Upper lobe of right lung (tissue), 1 donor: ENCODE measurements at regions not wholly inside any gene's neighbourhood (a gene's known extent, or its start where the extent isn't known, plus 50 kb on each side); places are given as distances from the start of the nearest gene placed in this dataset.

Experiments
- ATAC-seq: fragments of 200-7000 bp; cut with Tn5 transposase; one replicate; pipeline ENCODE4 v1.9.1; 2020; ENCODE audit warnings: mild to moderate bottlenecking, moderate library complexity
- DNase-seq: peaks from one replicate; pipeline ENCODE4 v3.0.0-alpha.2; 2020
- H3K27ac ChIP-seq: fragments of 200-600 bp; one replicate; pipeline ENCODE4 v1.8.0; 2022
- H3K27me3 ChIP-seq: fragments of 200-600 bp; one replicate; pipeline ENCODE4 v1.8.0; 2022; ENCODE audit warnings: mild to moderate bottlenecking
- H3K36me3 ChIP-seq: fragments of 200-600 bp; one replicate; pipeline ENCODE4 v1.8.0; 2022
- H3K4me1 ChIP-seq: fragments of 200-600 bp; one replicate; pipeline ENCODE4 v1.8.0; 2022
- H3K4me3 ChIP-seq: fragments of 200-600 bp; one replicate; pipeline ENCODE4 v1.8.0; 2022; ENCODE audit warnings: mild to moderate bottlenecking
- H3K9me3 ChIP-seq: fragments of 200-600 bp; one replicate; pipeline ENCODE4 v1.8.0; 2022
- CTCF ChIP-seq: fragments of 200-600 bp; IDR thresholded peaks from one replicate; pipeline ENCODE4 v1.8.0; 2022; ENCODE audit warnings: antibody characterized with exemption
- intact Hi-C: fragments of 100-400 bp; cut with DNase I; formaldehyde crosslinking; loops from one replicate; pipeline ENCODE4 v1.11.0; 2022
- donor health status: DM: no; HTN: yes; CAD: no; lungs with severe emphysema.

- TF ChIP-seq CTCF: no peak
- Histone ChIP-seq H3K27ac (no peak overlapping the region), H3K4me3 (no peak overlapping the region), H3K4me1 (no peaks in the 10 kb centered on the region), H3K9me3 (peaks cover 1% of the 10 kb centered on the region), H3K36me3 (no peaks in the 10 kb centered on the region), H3K27me3 (no peaks in the 10 kb centered on the region)
- DNase-seq (peak; percentile 32), ATAC-seq (no peak)
- intact Hi-C loops: no loop called here
Observed at GRCh38 chr11:70916351-70916750, 336.0 kb downstream of the SHANK2 start.

- H3K4me3 ChIP-seq: no peak overlapping the region
- no peak for TF ChIP-seq CTCF
- no peaks in the 10 kb centered on the region for H3K27me3 ChIP-seq
- DNase-seq (peak; percentile 0), ATAC-seq (no peak)
- H3K27ac ChIP-seq: no peak overlapping the region
- no peaks in the 10 kb centered on the region for H3K36me3 ChIP-seq
- peaks cover 12% of the 10 kb centered on the region for H3K9me3 ChIP-seq
- intact Hi-C loops: no loop called here
- no peaks in the 10 kb centered on the region for H3K4me1 ChIP-seq
Observed at GRCh38 chr11:70918242-70918641, 334.1 kb downstream of the SHANK2 start.

GRCh38 chr11:70921804-70922203, 330.6 kb downstream of the SHANK2 start:
- H3K4me3 ChIP-seq: no peak overlapping the region
- H3K4me1 ChIP-seq: no peaks in the 10 kb centered on the region
- TF ChIP-seq CTCF: no peak
- DNase-seq (no peak), ATAC-seq (no peak)
- H3K27ac ChIP-seq: no peak overlapping the region
- H3K9me3 ChIP-seq: peaks cover 12% of the 10 kb centered on the region
- H3K27me3 ChIP-seq: no peaks in the 10 kb centered on the region
- intact Hi-C loops: no loop called here
- no peaks in the 10 kb centered on the region for H3K36me3 ChIP-seq

GRCh38 chr11:70924108-70924507, 328.3 kb downstream of the SHANK2 start:
- no peak overlapping the region for H3K4me3 ChIP-seq
- H3K27me3 ChIP-seq: no peaks in the 10 kb centered on the region
- no peak for DNase-seq
- intact Hi-C loops: no loop called here
- H3K9me3 ChIP-seq: peaks cover 12% of the 10 kb centered on the region
- H3K4me1 ChIP-seq: no peaks in the 10 kb centered on the region
- H3K27ac ChIP-seq: no peak overlapping the region
- H3K36me3 ChIP-seq: no peaks in the 10 kb centered on the region
- no peak for ATAC-seq
- TF ChIP-seq CTCF: no peak

- Histone ChIP-seq H3K9me3 (peaks cover 12% of the 10 kb centered on the region), H3K36me3 (no peaks in the 10 kb centered on the region), H3K4me1 (no peaks in the 10 kb centered on the region), H3K27ac (no peak overlapping the region), H3K4me3 (no peak overlapping the region), H3K27me3 (no peaks in the 10 kb centered on the region)
- no peak for ATAC-seq
- intact Hi-C loops: no loop called here
- TF ChIP-seq CTCF: no peak
- DNase-seq: no peak
Observed at GRCh38 chr11:70925238-70925637, 327.1 kb downstream of the SHANK2 start.

- H3K27me3 ChIP-seq: no peaks in the 10 kb centered on the region
- H3K9me3 ChIP-seq: peaks cover 8% of the 10 kb centered on the region
- no peak for ATAC-seq
- no peaks in the 10 kb centered on the region for H3K36me3 ChIP-seq
- no peak overlapping the region for H3K4me3 ChIP-seq
- no peak overlapping the region for H3K27ac ChIP-seq
- no peak for TF ChIP-seq CTCF
- DNase-seq: no peak
- H3K4me1 ChIP-seq: no peaks in the 10 kb centered on the region
- intact Hi-C loops: no loop called here
Observed at GRCh38 chr11:70926543-70927201, 325.7 kb downstream of the SHANK2 start.
